ENCODE measurements at regions not wholly inside any gene's neighbourhood (a gene's known extent, or its start where the extent isn't known, plus 50 kb on each side); places are given as distances from the start of the nearest gene placed in this dataset.

DNA sequence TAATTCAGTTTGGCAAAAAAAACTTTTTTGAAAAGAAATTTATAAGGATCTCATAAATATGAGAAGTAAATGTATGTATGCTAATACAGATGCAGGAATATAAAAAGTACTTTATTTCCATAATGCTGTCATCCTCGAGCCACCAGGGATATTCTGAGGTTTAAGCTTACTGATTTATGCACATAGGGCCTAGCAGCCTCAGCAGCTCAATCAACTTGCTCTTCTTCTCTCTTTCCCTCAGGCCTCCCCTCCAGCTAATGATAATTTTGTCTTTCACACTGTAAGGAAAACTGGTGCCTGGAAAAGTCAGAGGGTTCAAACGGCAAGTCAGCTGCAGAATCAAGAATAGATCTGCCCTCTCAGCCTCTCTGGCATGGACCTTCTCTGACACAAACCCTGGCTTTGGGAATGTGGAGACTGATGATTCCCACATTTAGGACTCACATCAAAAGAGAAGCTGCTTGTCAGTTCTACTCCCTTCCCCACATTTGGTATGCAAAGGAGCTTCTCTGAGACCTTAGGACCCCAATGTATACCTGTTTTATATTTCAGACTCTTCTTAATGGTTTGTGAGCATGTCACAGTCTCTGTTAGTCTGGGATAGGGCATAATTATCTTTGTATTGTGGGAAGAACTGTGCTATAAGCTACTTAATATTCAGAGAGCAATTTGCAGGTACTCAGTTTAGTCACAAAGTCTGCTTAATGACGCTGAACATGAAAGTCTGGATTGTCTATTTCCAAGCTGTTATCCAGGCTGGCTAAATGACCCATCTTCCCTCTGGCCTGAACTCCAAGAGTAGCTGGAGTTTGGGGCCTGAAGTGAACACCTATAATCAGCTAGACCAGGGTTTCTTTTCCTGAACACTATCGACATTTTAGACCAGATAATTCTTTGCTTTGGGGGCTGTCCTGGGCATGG is 52.1 kb upstream of the DIPK1A start:
- no peak for DNase-seq (ENCODE audit: low read depth)
- H3K4me3 ChIP-seq (ENCODE audit: low read length) = no peak overlapping the region
- TF ChIP-seq, protein P1, sequence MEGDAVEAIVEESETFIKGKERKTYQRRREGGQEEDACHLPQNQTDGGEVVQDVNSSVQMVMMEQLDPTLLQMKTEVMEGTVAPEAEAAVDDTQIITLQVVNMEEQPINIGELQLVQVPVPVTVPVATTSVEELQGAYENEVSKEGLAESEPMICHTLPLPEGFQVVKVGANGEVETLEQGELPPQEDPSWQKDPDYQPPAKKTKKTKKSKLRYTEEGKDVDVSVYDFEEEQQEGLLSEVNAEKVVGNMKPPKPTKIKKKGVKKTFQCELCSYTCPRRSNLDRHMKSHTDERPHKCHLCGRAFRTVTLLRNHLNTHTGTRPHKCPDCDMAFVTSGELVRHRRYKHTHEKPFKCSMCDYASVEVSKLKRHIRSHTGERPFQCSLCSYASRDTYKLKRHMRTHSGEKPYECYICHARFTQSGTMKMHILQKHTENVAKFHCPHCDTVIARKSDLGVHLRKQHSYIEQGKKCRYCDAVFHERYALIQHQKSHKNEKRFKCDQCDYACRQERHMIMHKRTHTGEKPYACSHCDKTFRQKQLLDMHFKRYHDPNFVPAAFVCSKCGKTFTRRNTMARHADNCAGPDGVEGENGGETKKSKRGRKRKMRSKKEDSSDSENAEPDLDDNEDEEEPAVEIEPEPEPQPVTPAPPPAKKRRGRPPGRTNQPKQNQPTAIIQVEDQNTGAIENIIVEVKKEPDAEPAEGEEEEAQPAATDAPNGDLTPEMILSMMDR (conservative IDR thresholded peaks at IDR 0.05; ENCODE audit: low read depth, low read length) = no peak

DNA sequence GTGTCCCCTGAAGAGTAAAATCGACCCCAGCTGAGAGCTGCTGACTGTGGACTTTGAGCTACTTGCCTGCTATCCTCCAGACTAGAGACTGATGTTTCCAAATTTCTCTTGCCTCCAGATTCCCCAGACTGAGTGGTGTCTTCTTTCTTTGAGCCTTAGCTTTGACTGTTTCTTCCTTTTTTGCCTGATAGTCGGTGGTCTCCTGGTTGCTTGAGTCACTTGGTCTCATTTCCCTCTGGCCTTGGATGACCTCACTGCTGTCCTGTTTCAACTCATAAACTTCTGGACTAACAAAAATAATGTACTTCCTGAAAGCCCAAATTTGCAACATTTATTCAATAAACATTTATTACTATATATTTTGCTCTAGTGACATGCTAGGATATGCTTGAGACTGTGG is 52.9 kb upstream of the DIPK1A start:
- TF ChIP-seq, protein P1 (conservative IDR thresholded peaks at IDR 0.05; ENCODE audit: low read depth, low read length) = no peak
- DNase-seq (ENCODE audit: low read depth) = no peak
- no peak overlapping the region for H3K4me3 ChIP-seq (ENCODE audit: low read length)

DNA sequence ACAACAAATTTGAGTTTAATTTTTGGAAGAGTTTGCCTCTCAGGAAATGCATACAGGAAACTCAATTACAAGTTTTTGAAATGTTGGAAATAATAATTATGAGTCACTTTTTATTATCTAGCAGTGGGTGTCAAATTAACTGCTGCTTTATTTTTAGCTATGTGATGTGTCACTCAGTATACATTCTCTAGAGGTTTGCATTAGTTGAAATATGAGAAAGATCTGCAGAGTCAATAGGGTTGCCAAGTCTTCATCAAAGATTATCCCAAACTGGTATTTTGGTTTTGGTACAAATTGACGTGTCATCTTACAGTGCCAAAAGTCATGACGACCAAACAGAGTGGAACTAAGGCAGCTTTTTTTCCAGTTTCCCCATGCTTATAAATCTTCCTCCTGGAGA is 54.3 kb upstream of the DIPK1A start:
- DNase-seq (ENCODE audit: low read depth) = no peak
- TF ChIP-seq, protein P1 (conservative IDR thresholded peaks at IDR 0.05; ENCODE audit: low read depth, low read length) = no peak
- no peak overlapping the region for H3K4me3 ChIP-seq (ENCODE audit: low read length)

DNA sequence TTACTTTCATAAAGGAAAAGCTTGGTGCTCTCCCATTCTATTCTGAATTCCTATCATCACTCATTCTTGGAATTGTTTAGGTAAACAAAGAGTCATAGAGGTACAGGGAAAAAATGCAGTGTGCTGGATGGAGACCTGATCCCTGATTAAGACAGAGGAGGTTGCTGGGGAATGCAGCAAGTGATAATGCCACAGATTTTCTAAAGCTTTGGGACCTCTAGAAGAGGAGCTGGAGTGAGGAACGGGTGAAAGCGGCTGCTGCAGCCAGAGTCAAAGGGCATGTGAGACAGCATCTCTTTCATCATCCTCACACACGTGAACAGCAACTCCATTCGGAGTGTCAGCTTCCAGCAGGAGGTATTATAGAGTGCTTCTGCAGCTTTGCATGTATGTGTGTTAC is 54.9 kb upstream of the DIPK1A start:
- no peak for DNase-seq (ENCODE audit: low read depth)
- TF ChIP-seq, protein P1 (conservative IDR thresholded peaks at IDR 0.05; ENCODE audit: low read depth, low read length) = no peak
- peak overlapping the region; percentile 2 for H3K4me3 ChIP-seq (ENCODE audit: low read length)

DNA sequence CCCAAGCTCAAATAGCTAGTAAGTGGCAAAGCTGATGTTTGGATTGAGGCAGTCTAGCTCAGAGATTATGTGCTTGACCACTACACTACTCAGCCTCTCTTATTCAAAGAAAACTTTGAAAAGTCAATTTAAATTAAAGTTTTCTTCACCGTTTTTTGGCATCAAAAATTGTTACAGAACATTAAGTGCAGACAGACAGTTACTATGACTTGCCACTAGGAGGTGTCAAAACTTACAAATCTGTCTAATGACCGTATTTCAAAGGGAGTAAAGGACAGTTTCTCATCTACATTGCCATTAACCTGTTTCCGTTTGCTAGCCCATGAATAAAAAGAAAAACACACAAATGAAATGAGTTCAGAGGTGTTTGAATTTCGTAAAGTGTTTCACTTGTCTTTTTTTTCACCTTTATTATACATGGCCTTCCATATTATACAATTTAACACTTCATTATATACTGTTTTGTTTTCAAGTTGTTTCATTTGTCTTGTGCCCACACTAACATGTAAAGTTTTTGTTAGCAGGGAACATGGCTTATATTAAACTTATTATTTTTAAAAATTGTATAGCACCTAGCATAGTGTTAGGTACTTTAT is 57.4 kb upstream of the MTF2 start:
- DNase-seq (ENCODE audit: low read depth) = no peak
- no peak overlapping the region for H3K4me3 ChIP-seq (ENCODE audit: low read length)
- TF ChIP-seq, protein P1 (conservative IDR thresholded peaks at IDR 0.05; ENCODE audit: low read depth, low read length) = peak; percentile 67

DNA sequence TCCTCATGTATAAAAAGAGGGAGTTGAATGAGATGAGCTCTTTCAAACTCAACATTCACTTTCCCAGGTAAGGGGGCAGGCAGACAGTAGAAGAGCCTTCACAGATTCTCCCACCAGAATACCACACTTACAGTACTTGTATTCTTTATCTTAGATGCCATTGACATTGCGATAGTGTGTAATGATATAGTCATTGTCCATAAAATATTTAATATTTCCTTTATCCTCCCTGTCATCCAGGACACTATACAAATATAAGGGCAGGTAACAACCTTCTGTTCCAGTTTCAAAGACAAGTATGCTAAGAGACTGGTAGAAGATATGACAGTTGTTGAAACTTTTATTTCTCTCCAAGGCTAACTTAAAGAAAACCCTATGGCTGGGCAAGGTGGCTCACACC is 56.5 kb upstream of the MTF2 start:
- TF ChIP-seq, protein P1 (conservative IDR thresholded peaks at IDR 0.05; ENCODE audit: low read depth, low read length) = no peak
- DNase-seq (ENCODE audit: low read depth) = no peak
- no peak overlapping the region for H3K4me3 ChIP-seq (ENCODE audit: low read length)

DNA sequence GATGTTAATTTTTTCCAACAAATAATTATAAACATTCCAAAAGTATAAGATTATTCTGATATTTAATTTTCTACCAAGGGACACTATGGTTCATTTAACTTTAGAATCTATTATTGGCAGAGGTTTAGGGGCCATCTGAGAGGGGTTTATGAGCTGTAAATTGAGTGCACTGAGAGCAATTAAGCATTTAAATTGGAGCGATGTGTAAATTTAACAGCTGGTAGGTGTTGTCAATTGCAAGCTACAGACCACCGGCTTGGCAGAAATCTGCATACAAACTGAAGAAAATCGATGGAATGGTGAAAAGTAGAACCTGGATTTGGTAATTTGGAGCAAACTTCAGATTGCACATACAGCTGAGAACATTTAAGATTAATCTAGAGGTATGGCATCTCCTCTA is 55.8 kb upstream of the MTF2 start:
- no peak for DNase-seq (ENCODE audit: low read depth)
- TF ChIP-seq, protein P1 (conservative IDR thresholded peaks at IDR 0.05; ENCODE audit: low read depth, low read length) = no peak
- H3K4me3 ChIP-seq (ENCODE audit: low read length) = no peak overlapping the region
